K562 (cell line): ENCODE measurements at regions not wholly inside any gene's neighbourhood (a gene's known extent, or its start where the extent isn't known, plus 50 kb on each side); places are given as distances from the start of the nearest gene placed in this dataset.

ENCODE experiments used
- ATAC-seq: fragments of 200-7000 bp; cut with Tn5 transposase; 3 replicates; pipeline ENCODE4 v1.9.1; 2020; ENCODE audit warnings: moderate library complexity
- BruUV-seq: library from RNA; stranded (reverse); fragments of 400-500 nt; replicated peaks from 2 replicates; lab custom pipeline; 2021; lab: Mats Ljungman, UMichigan
- CTCF ChIA-PET: fragments of 300-600 bp; formaldehyde crosslinking; extraction: SDS; loops from one replicate; lab custom pipeline; 2021; ENCODE audit warnings: low intra/inter-chr PET ratio; lab: Yijun Ruan, JAX
- POLR2A ChIA-PET: fragments of 300-600, 350-650 bp; sonication (Branson Sonifier 250); formaldehyde crosslinking; extraction: SDS; loops from one replicate; lab custom pipeline; 2021; ENCODE audit warnings: antibody characterized with exemption, inconsistent platforms; lab: Yijun Ruan, JAX
- DNase-seq, 4 experiments: peaks; one replicate each; pipeline versions ENCODE4 v3.0.0 to v3.0.0-alpha.2; 2011 to 2018; ENCODE audit warnings: low spot score in 3 of 4, mixed read lengths in 3 of 4; ENCODE audit errors: extremely low read depth in 1 of 4
- FAIRE-seq: peaks from 2 replicates; lab custom pipeline; 2011; peaks lifted over from hg19 to GRCh38; lab: Jason Lieb, UNC
- H2AFZ ChIP-seq: 2 replicates; pipeline ENCODE4 v1.6.0; 2011; ENCODE audit warnings: low read depth, low read length, control low read depth, inconsistent platforms
- H3K27ac ChIP-seq: fragments of 200-600 bp; 3 replicates; pipeline ENCODE4 v1.8.0; 2011; ENCODE audit warnings: low read depth, mild to moderate bottlenecking, control low read depth, inconsistent platforms, low read length, moderate library complexity, mixed read lengths; ENCODE audit errors: extremely low read depth
- H3K27me3 ChIP-seq, 2 experiments: fragments of 300-600 bp in 1 of 2; 2 replicates in 1 of 2; 3 replicates in 1 of 2; pipeline versions ENCODE4 v1.6.0 to v1.8.0; 2011; ENCODE audit warnings: inconsistent platforms in 2 of 2, low read length in 2 of 2, mild to moderate bottlenecking in 1 of 2, mixed read lengths in 1 of 2, moderate library complexity in 1 of 2; ENCODE audit not compliant: control insufficient read depth in 2 of 2, insufficient read depth in 2 of 2
- H3K36me3 ChIP-seq: fragments of 300-600 bp; 3 replicates; pipeline ENCODE4 v1.8.0; 2011; ENCODE audit warnings: mild to moderate bottlenecking, low read length, inconsistent platforms; ENCODE audit not compliant: control insufficient read depth, insufficient read depth
- H3K4me1 ChIP-seq, 2 experiments: fragments of 200-600 bp in 1 of 2; replicated peaks in 1 of 2; 2 replicates in 1 of 2; 3 replicates in 1 of 2; pipeline versions ENCODE4 v1.5.1 to v1.8.0; 2011; ENCODE audit warnings: inconsistent platforms in 2 of 2, low read length in 2 of 2, mild to moderate bottlenecking in 1 of 2, mixed read lengths in 1 of 2, moderate library complexity in 1 of 2; ENCODE audit not compliant: control insufficient read depth in 2 of 2, insufficient read depth in 2 of 2
- H3K4me2 ChIP-seq: 2 replicates; pipeline ENCODE4 v1.6.1; 2011; ENCODE audit warnings: low read length, control low read depth, inconsistent platforms, mixed read lengths; ENCODE audit not compliant: insufficient read depth
- H3K4me3 ChIP-seq: fragments of 200-600 bp; sonication (generic), shearing (Covaris generic); 2 replicates; pipeline ENCODE4 v1.5.1; 2016; ENCODE audit warnings: control low read depth, inconsistent platforms
- H3K79me2 ChIP-seq: fragments of 200-600 bp; 3 replicates; pipeline ENCODE4 v1.8.0; 2011; ENCODE audit warnings: low read length, inconsistent platforms; ENCODE audit not compliant: control insufficient read depth, insufficient read depth
- H3K9ac ChIP-seq, 2 experiments: 2 replicates each; pipeline versions ENCODE4 v1.6.0 to v1.6.1; 2011; ENCODE audit warnings: low read depth in 2 of 2, low read length in 2 of 2, control low read depth in 1 of 2, inconsistent platforms in 1 of 2, mild to moderate bottlenecking in 1 of 2, mixed read lengths in 1 of 2; ENCODE audit not compliant: insufficient read depth in 1 of 2
- H3K9me1 ChIP-seq: one replicate; pipeline ENCODE4 v1.6.0; 2011; ENCODE audit warnings: inconsistent platforms, mild to moderate bottlenecking, low read length, moderate library complexity; ENCODE audit not compliant: control insufficient read depth, insufficient read depth
- H3K9me3 ChIP-seq: replicated peaks from 2 replicates; pipeline ENCODE4 v1.5.1; 2011; ENCODE audit warnings: low read depth, low read length, inconsistent platforms; ENCODE audit not compliant: control insufficient read depth, insufficient read depth
- H4K20me1 ChIP-seq: replicated peaks from 2 replicates; pipeline ENCODE4 v1.6.1; 2011; ENCODE audit warnings: low read length, inconsistent platforms, mixed read lengths; ENCODE audit not compliant: control insufficient read depth, insufficient read depth
- FOS ChIP-seq: IDR thresholded peaks from 3 replicates; pipeline ENCODE4 v1.6.1; 2011; ENCODE audit not compliant: insufficient read length; ENCODE audit errors: extremely low read depth
- HOXB6 ChIP-seq: fragments of 250-450 bp; sonication (Bioruptor Pico); IDR thresholded peaks from 2 replicates; pipeline ENCODE4 v1.5.1; 2022; ENCODE audit warnings: mild to moderate bottlenecking, borderline replicate concordance
- MEF2D ChIP-seq: conservative IDR thresholded peaks from 2 replicates; pipeline ENCODE4 v1.6.1; 2016; ENCODE audit warnings: low read depth, missing genetic modification characterization, missing compliant biosample characterization
- POLR2A ChIP-seq: fragments of 450-650 bp; conservative IDR thresholded peaks from 2 replicates; pipeline ENCODE4 v1.6.1; 2016
- TAF15 ChIP-seq: fragments of 200-400 bp; formaldehyde crosslinking; IDR thresholded peaks from 2 replicates; pipeline ENCODE4 v1.6.1; 2017; ENCODE audit warnings: mild to moderate bottlenecking, low read depth, low read length, moderate library complexity
- TARDBP ChIP-seq: fragments of 450-650 bp; IDR thresholded peaks from 2 replicates; pipeline ENCODE4 v1.6.1; 2016
- TCF3 ChIP-seq: sonication (generic); formaldehyde crosslinking; IDR thresholded peaks from 2 replicates; pipeline ENCODE4 v1.4.0; 2020; ENCODE audit warnings: mild to moderate bottlenecking, missing genetic modification reagents
- ZBED1 ChIP-seq: IDR thresholded peaks from 2 replicates; pipeline ENCODE4 v1.6.1; 2014
- ZKSCAN1 ChIP-seq: fragments of 150-350 bp; IDR thresholded peaks from 2 replicates; pipeline ENCODE4 v1.6.1; 2016; ENCODE audit warnings: low read depth, low read length
- ZNF124 ChIP-seq: sonication (generic); formaldehyde crosslinking; IDR thresholded peaks from 2 replicates; pipeline ENCODE4 v1.8.1; 2022; ENCODE audit warnings: missing genetic modification reagents
- ZNF507 ChIP-seq: conservative IDR thresholded peaks from 2 replicates; pipeline ENCODE4 v1.6.1; 2017; ENCODE audit warnings: missing genetic modification characterization, missing compliant biosample characterization
- ZNF561 ChIP-seq: fragments of 450-650 bp; formaldehyde crosslinking; conservative IDR thresholded peaks from 2 replicates; pipeline ENCODE4 v1.4.0; 2020; ENCODE audit warnings: mild to moderate bottlenecking, moderate library complexity
- WGBS: fragments of 100-300 bp; shearing (Covaris generic); methylation state at CpG from one replicate; pipeline ENCODE4 v1.1.6; 2016; ENCODE audit warnings: low coverage, mixed read lengths; ENCODE audit not compliant: insufficient coverage; ENCODE audit errors: missing lambda C conversion rate; 5-methylcytosine and 5-hydroxymethylcytosine counted together
- in situ Hi-C: fragments of 300-500 bp; cut with MboI; formaldehyde crosslinking; loops from 4 replicates; pipeline ENCODE4 v1.15.0; 2018; ENCODE audit warnings: inconsistent platforms, mixed read lengths
- intact Hi-C: fragments of 100-400 bp; cut with micrococcal nuclease; formaldehyde crosslinking; loops from 2 replicates; pipeline ENCODE4 v1.14.2; 2022

DNA sequence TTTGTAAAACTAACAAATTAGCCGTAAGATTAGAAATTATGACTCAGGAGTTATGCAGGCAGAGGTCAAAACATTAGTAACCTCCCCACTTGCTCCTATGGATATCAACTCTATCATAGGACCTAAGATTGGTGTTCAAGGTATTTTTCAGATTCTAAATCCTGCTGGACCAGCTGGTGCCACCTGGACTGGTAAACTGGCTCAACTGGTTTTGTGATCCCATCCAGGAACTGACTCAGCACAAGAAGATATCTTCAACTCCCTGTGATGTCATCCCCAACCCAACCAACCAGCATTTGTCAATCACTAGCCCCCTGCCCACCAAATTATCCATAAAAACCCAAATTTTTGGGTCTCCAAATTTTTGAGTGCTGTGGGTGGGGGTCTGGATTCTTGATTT lies 98.1 kb upstream of the OR4E1 start:
- no peak overlapping the region for H2AFZ ChIP-seq
- H3K9me3 ChIP-seq = no peaks in the 10 kb centered on the region
- intact Hi-C loops (no loop called here), in situ Hi-C loops (no loop called here)
- POLR2A ChIA-PET = interaction anchor here (0.7 kb wide), 1 partner anchor 10 kb away, joined by 3 read pairs; no protein-coding TSS in a partner anchor
- no peaks in the 10 kb centered on the region for H3K36me3 ChIP-seq
- H4K20me1 ChIP-seq = no peaks in the 10 kb centered on the region
- H3K9ac ChIP-seq = no peak overlapping the region
- TF ChIP-seq POLR2A = no peak
- no peak for TF ChIP-seq ZNF561
- no peak overlapping the region for H3K4me2 ChIP-seq
- H3K9me1 ChIP-seq = no peaks in the 10 kb centered on the region
- no peaks in the 10 kb centered on the region for H3K79me2 ChIP-seq
- FAIRE-seq = no peak
- WGBS = 20% methylated on average over 1 of the region's 1 CpG
- no peak overlapping the region for H3K4me3 ChIP-seq
- no peaks in the 10 kb centered on the region for H3K4me1 ChIP-seq
- no peak for DNase-seq
- no peaks in the 10 kb centered on the region for H3K27me3 ChIP-seq
- CTCF ChIA-PET = no interaction called here
- ATAC-seq = no peak
- H3K27ac ChIP-seq = no peak overlapping the region
- no TSS peak for BruUV-seq

DNA sequence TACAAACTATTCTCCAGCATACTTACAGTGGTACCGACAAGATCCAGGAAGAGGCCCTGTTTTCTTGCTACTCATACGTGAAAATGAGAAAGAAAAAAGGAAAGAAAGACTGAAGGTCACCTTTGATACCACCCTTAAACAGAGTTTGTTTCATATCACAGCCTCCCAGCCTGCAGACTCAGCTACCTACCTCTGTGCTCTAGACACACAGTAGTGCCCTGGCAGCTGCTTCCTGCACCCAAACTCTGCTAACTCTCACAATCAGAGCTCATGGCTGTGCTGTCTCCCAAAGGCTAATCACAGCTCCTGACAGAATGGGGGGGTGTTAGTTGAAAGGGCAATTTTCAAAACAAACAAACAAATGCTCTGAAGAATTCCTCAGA lies 95.2 kb upstream of the OR4E1 start:
- Histone ChIP-seq H3K79me2 (no peaks in the 10 kb centered on the region), H3K4me3 (no peak overlapping the region), H3K27me3 (no peaks in the 10 kb centered on the region), H2AFZ (no peak overlapping the region), H3K4me2 (no peak overlapping the region), H3K4me1 (no peaks in the 10 kb centered on the region), H3K36me3 (no peaks in the 10 kb centered on the region), H4K20me1 (no peaks in the 10 kb centered on the region), H3K9ac (no peak overlapping the region), H3K9me1 (no peaks in the 10 kb centered on the region), H3K27ac (no peak overlapping the region), H3K9me3 (no peaks in the 10 kb centered on the region)
- in situ Hi-C loops (no loop called here), intact Hi-C loops (no loop called here)
- WGBS = 0% methylated on average over 2 of the region's 2 CpGs
- no peak for ATAC-seq
- TF ChIP-seq HOXB6 (no peak), TARDBP (no peak), ZBED1 (no peak), ZNF507 (tag) (no peak), TAF15 (no peak), MEF2D (tag) (no peak), ZNF124 (CRISPR knock-in tag) (no peak), ZKSCAN1 (no peak), TCF3 (CRISPR knock-in tag) (no peak), FOS (no peak)
- no TSS peak for BruUV-seq
- ChIA-PET CTCF (no interaction called here), POLR2A (no interaction called here)
- no peak for DNase-seq
- no peak for FAIRE-seq
